Body of pancreas (tissue), 4 donors: ENCODE measurements at regions not wholly inside any gene's neighbourhood (a gene's known extent, or its start where the extent isn't known, plus 50 kb on each side); places are given as distances from the start of the nearest gene placed in this dataset.

Source experiments
- ATAC-seq: fragments of 150-250 bp; one replicate; pipeline ENCODE4 v1.9.1; 2016
- DNase-seq, 4 donors: peaks; one replicate each; pipeline ENCODE4 v3.0.0-alpha.2; 2019
- H3K27ac ChIP-seq, 4 donors: fragments of 200-600 bp; sonication (generic); 1 replicate in 3 of 4; 2 replicates in 1 of 4; pipeline versions ENCODE4 v1.5.1 to v1.6.1; 2016 to 2019; ENCODE audit warnings: mild to moderate bottlenecking in 1 of 4, mixed read lengths in 1 of 4, moderate library complexity in 1 of 4
- H3K27me3 ChIP-seq, 2 donors: fragments of 200-600 bp; sonication (generic); one replicate each; pipeline ENCODE4 v1.6.0; 2016; ENCODE audit warnings: mild to moderate bottlenecking in 1 of 2
- H3K36me3 ChIP-seq, 2 donors: fragments of 200-600 bp; sonication (generic); replicated peaks in 1 of 2; 2 replicates each; pipeline ENCODE4 v1.5.1; 2016; ENCODE audit warnings: low read depth in 2 of 2; ENCODE audit not compliant: insufficient read depth in 1 of 2
- H3K4me1 ChIP-seq: fragments of 200-600 bp; sonication (generic); one replicate; pipeline ENCODE4 v1.6.0; 2016
- H3K4me3 ChIP-seq, 2 donors: fragments of 200-600 bp; sonication (generic); 1 replicate in 1 of 2; 2 replicates in 1 of 2; pipeline ENCODE4 v1.5.1; 2016 to 2019
- H3K9me3 ChIP-seq, 3 donors: fragments of 200-600 bp; sonication (generic); 1 replicate in 2 of 3; 2 replicates in 1 of 3; pipeline ENCODE4 v1.5.1; 2016
- CTCF ChIP-seq, 7 experiments: fragments of 450-650 bp in 4 of 7; fragments of 200-600 bp in 3 of 7; sonication (generic) in 3 of 7; IDR thresholded peaks; one replicate each; pipeline ENCODE4 v1.5.1; 2016 to 2019; ENCODE audit warnings: antibody characterized with exemption in 7 of 7
- POLR2A ChIP-seq, 3 donors: fragments of 450-650 bp; IDR thresholded peaks; one replicate each; pipeline ENCODE4 v1.6.1; 2016; ENCODE audit warnings: antibody characterized with exemption in 3 of 3, mild to moderate bottlenecking in 2 of 3
- WGBS, 2 donors: methylation state at CpG; one replicate each; pipeline ENCODE4 v1.1.5; 2017; 5-methylcytosine and 5-hydroxymethylcytosine counted together
- intact Hi-C: fragments of 100-400 bp; cut with DNase I; formaldehyde crosslinking; loops from one replicate; pipeline ENCODE4 v1.15.1; 2023

DNA sequence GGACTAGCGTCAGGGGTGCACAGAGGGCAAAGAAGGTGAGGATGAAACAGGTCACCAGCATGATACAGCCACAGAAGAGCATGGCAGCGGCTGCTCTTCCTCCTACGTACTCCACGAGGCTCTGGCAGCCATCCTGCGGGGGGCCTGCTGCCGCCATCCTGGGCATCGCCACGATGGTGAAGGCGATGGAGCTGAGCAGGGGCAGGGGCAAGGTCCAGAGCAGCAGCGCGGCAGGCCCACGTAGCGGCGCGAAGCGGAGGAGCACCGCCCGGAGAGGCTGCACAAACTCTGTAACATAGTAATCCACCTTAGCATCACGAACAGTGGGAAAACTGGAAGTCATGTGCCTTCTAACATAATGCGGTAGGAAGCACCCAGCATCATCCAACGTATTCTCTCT lies 491.6 kb downstream of the PYDC2 start:
- 84 to 86% methylated on average over 18 to 19 of the region's 21 CpGs for WGBS, 2 donors
- Histone ChIP-seq H3K4me3 (no peak overlapping the region), H3K36me3 (no peaks in the 10 kb centered on the region), H3K27ac (no peak overlapping the region), H3K9me3 (no peaks in the 10 kb centered on the region), H3K27me3 (no peaks in the 10 kb centered on the region), H3K4me1 (no peaks in the 10 kb centered on the region)
- intact Hi-C loops: no loop called here
- TF ChIP-seq POLR2A (IDR thresholded peaks at IDR 0.05): no peak
- TF ChIP-seq CTCF (IDR thresholded peaks at IDR 0.05): no peak
- DNase-seq: no peak
- no peak for ATAC-seq

DNA sequence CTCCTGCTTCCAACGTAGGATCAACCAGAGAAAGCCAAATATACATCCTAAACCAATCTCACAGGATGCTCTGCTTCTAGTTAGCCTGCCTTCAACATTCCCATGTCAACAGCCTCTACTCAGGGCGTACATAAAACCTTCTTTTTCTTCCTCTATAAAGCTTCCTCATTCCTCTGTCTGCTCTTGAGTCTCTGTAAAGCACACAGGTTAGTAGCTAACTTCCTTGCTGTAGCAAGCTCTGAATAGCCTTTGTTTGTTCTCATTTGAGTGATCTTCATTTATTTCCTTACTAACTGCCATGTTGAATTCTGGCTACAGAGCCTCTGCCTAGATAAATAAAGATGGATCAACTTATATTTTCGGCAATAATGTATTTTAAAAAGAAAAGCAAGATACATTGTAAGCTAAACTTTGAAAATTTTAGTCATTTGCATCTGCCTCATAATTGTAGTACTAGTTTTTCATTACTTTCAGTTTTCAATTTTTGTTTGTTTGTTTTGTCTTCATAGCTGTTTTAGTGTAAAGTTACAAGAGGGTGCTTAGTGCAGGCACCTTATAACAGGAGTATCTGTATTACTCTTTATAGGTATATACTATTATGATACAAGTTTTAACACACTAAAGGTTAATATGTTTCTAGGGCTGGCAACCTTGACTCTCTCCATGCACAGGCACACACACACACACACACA lies 498.2 kb downstream of the PYDC2 start:
- Histone ChIP-seq H3K36me3 (no peaks in the 10 kb centered on the region), H3K4me1 (no peaks in the 10 kb centered on the region), H3K27me3 (no peaks in the 10 kb centered on the region), H3K9me3 (no peaks in the 10 kb centered on the region), H3K27ac (no peak overlapping the region), H3K4me3 (no peak overlapping the region)
- DNase-seq (no peak), ATAC-seq (no peak)
- intact Hi-C loops: no loop called here
- 19 to 26% methylated on average over 3 of the region's 3 CpGs for WGBS, 2 donors
- TF ChIP-seq POLR2A (IDR thresholded peaks at IDR 0.05) (no peak), CTCF (IDR thresholded peaks at IDR 0.05) (no peak)

GRCh38 chr3:191959876-191960413 lies 499.0 kb downstream of the PYDC2 start:
- no peaks in the 10 kb centered on the region for H3K4me1 ChIP-seq
- WGBS, 2 donors: 30 to 33% methylated on average over 4 of the region's 4 CpGs

GRCh38 chr3:191961022-191961421 lies 500.1 kb downstream of the PYDC2 start:
- no peaks in the 10 kb centered on the region for H3K4me1 ChIP-seq
- H3K4me3 ChIP-seq: no peak overlapping the region
- intact Hi-C loops: no loop called here
- ATAC-seq (no peak), DNase-seq (no peak)
- H3K9me3 ChIP-seq: no peaks in the 10 kb centered on the region
- H3K27me3 ChIP-seq: no peaks in the 10 kb centered on the region
- no peaks in the 10 kb centered on the region for H3K36me3 ChIP-seq
- WGBS, 2 donors: 22 to 28% methylated on average over 5 of the region's 5 CpGs
- no peak overlapping the region for H3K27ac ChIP-seq
- TF ChIP-seq POLR2A (IDR thresholded peaks at IDR 0.05) (no peak), CTCF (IDR thresholded peaks at IDR 0.05) (no peak)

More at GRCh38 chr3:191959876-191960413, 499.0 kb downstream of the PYDC2 start:
- no peak for TF ChIP-seq POLR2A (IDR thresholded peaks at IDR 0.05)
- no peak for TF ChIP-seq CTCF (IDR thresholded peaks at IDR 0.05)
- Histone ChIP-seq H3K27me3 (no peaks in the 10 kb centered on the region), H3K9me3 (no peaks in the 10 kb centered on the region), H3K36me3 (no peaks in the 10 kb centered on the region), H3K4me3 (no peak overlapping the region), H3K27ac (no peak overlapping the region)
- no peak for ATAC-seq
- intact Hi-C loops: no loop called here
- no peak for DNase-seq

GRCh38 chr3:191961529-191961928 lies 500.6 kb downstream of the PYDC2 start:
- Histone ChIP-seq H3K27me3 (no peaks in the 10 kb centered on the region), H3K27ac (no peak overlapping the region), H3K36me3 (no peaks in the 10 kb centered on the region), H3K4me3 (no peak overlapping the region), H3K4me1 (no peaks in the 10 kb centered on the region), H3K9me3 (no peaks in the 10 kb centered on the region)
- intact Hi-C loops: no loop called here
- no peak for DNase-seq
- no peak for ATAC-seq
- TF ChIP-seq CTCF (IDR thresholded peaks at IDR 0.05) (no peak), POLR2A (IDR thresholded peaks at IDR 0.05) (no peak)
